IMR-90 (cell line): ENCODE measurements at regions not wholly inside any gene's neighbourhood (a gene's known extent, or its start where the extent isn't known, plus 50 kb on each side); places are given as distances from the start of the nearest gene placed in this dataset.

Experiments used
- ATAC-seq: fragments of 200-7000 bp; cut with Tn5 transposase; 2 replicates; pipeline ENCODE4 v1.9.1; 2020; ENCODE audit warnings: low read depth, mild to moderate bottlenecking, moderate library complexity
- BruUV-seq: library from RNA; stranded (reverse); fragments of 400-500 nt; replicated peaks from 2 replicates; lab custom pipeline; 2021; lab: Mats Ljungman, UMichigan
- CTCF ChIA-PET: fragments of 300-600 bp; formaldehyde crosslinking; extraction: SDS; loops from one replicate; lab custom pipeline; 2021; ENCODE audit warnings: antibody characterized with exemption; lab: Yijun Ruan, JAX
- POLR2A ChIA-PET: fragments of 300-600 bp; sonication (Branson Sonifier 250); formaldehyde crosslinking; loops from one replicate; lab custom pipeline; 2022; ENCODE audit warnings: antibody characterized with exemption; ENCODE audit not compliant: unreplicated experiment; lab: Charles Lee
- DNase-seq: peaks from one replicate; pipeline ENCODE4 v3.0.0; 2013
- H2AFZ ChIP-seq: replicated peaks from 2 replicates; pipeline ENCODE3; 2013; ENCODE audit warnings: low read length, mild to moderate bottlenecking; ENCODE audit not compliant: poor library complexity
- H2AK5ac ChIP-seq: 2 replicates; pipeline ENCODE4 v1.6.1; 2013; ENCODE audit warnings: low read depth, low read length, inconsistent platforms
- H2AK9ac ChIP-seq: replicated peaks from 2 replicates; pipeline ENCODE3; 2013; ENCODE audit warnings: mild to moderate bottlenecking, low read depth, low read length, moderate library complexity; ENCODE audit not compliant: poor library complexity
- H2BK120ac ChIP-seq: 2 replicates; pipeline ENCODE4 v1.6.1; 2013; ENCODE audit warnings: low read depth, low read length, inconsistent platforms
- H2BK15ac ChIP-seq: 3 replicates; pipeline ENCODE4 v1.6.1; 2013; ENCODE audit warnings: low read depth, low read length, inconsistent platforms
- H2BK20ac ChIP-seq: 2 replicates; pipeline ENCODE4 v1.6.1; 2013; ENCODE audit warnings: low read depth, mild to moderate bottlenecking, inconsistent platforms, low read length, moderate library complexity
- H2BK5ac ChIP-seq: 2 replicates; pipeline ENCODE4 v1.6.1; 2013; ENCODE audit warnings: mild to moderate bottlenecking, low read depth, low read length, inconsistent platforms; ENCODE audit not compliant: poor library complexity, severe bottlenecking
- H3K14ac ChIP-seq: replicated peaks from 2 replicates; pipeline ENCODE4 v1.6.1; 2013; ENCODE audit warnings: low read depth, low read length, inconsistent platforms
- H3K18ac ChIP-seq: 2 replicates; pipeline ENCODE4 v1.6.1; 2013; ENCODE audit warnings: low read depth, low read length, control low read depth
- H3K23ac ChIP-seq: 2 replicates; pipeline ENCODE4 v1.6.1; 2013; ENCODE audit warnings: low read depth, low read length, inconsistent platforms
- H3K27ac ChIP-seq: 2 replicates; pipeline ENCODE4 v1.5.1; 2013; ENCODE audit warnings: mild to moderate bottlenecking, control low read depth, low read length; ENCODE audit not compliant: insufficient read depth
- H3K27me3 ChIP-seq: 2 replicates; pipeline ENCODE4 v1.6.1; 2013; ENCODE audit warnings: low read length; ENCODE audit not compliant: control insufficient read depth, insufficient read depth
- H3K36me3 ChIP-seq: 2 replicates; pipeline ENCODE4 v1.6.1; 2013; ENCODE audit warnings: low read length, mixed read lengths; ENCODE audit not compliant: control insufficient read depth, insufficient read depth
- H3K4ac ChIP-seq: 2 replicates; pipeline ENCODE4 v1.6.1; 2013; ENCODE audit warnings: low read depth, low read length, inconsistent platforms
- H3K4me1 ChIP-seq: 2 replicates; pipeline ENCODE4 v1.6.1; 2013; ENCODE audit warnings: low read length, mixed read lengths; ENCODE audit not compliant: control insufficient read depth, insufficient read depth
- H3K4me2 ChIP-seq: 2 replicates; pipeline ENCODE4 v1.6.1; 2013; ENCODE audit warnings: low read depth, mild to moderate bottlenecking, control low read depth, low read length, moderate library complexity
- H3K4me3 ChIP-seq: 2 replicates; pipeline ENCODE4 v1.5.1; 2013; ENCODE audit warnings: low read depth, mild to moderate bottlenecking, control low read depth, low read length, moderate library complexity; ENCODE audit not compliant: insufficient read depth
- H3K56ac ChIP-seq: 2 replicates; pipeline ENCODE4 v1.6.1; 2013; ENCODE audit warnings: low read length, inconsistent platforms; ENCODE audit not compliant: insufficient read depth; ENCODE audit errors: extremely low read depth
- H3K79me1 ChIP-seq, 2 experiments: 2 replicates each; pipeline ENCODE4 v1.6.1; 2013; ENCODE audit warnings: low read length in 2 of 2, inconsistent platforms in 1 of 2, low read depth in 1 of 2
- H3K9ac ChIP-seq: 2 replicates; pipeline ENCODE4 v1.6.1; 2013; ENCODE audit warnings: low read depth, low read length, control low read depth
- H3K9me1 ChIP-seq: 2 replicates; pipeline ENCODE4 v1.6.1; 2013; ENCODE audit warnings: low read length, inconsistent platforms; ENCODE audit not compliant: insufficient read depth
- H3K9me3 ChIP-seq: 2 replicates; pipeline ENCODE4 v1.6.1; 2013; ENCODE audit warnings: low read length; ENCODE audit not compliant: control insufficient read depth, insufficient read depth
- H4K20me1 ChIP-seq: 2 replicates; pipeline ENCODE4 v1.6.1; 2013; ENCODE audit warnings: low read length, inconsistent platforms; ENCODE audit not compliant: insufficient read depth
- H4K5ac ChIP-seq: 2 replicates; pipeline ENCODE4 v1.6.1; 2013; ENCODE audit warnings: mild to moderate bottlenecking, low read depth, low read length, control low read depth
- H4K8ac ChIP-seq, 2 experiments: 2 replicates each; pipeline ENCODE4 v1.6.1; 2013; ENCODE audit warnings: low read depth in 2 of 2, low read length in 2 of 2, control low read depth in 1 of 2, inconsistent platforms in 1 of 2
- H4K91ac ChIP-seq: 2 replicates; pipeline ENCODE4 v1.6.1; 2013; ENCODE audit warnings: low read depth, low read length, inconsistent platforms; ENCODE audit not compliant: insufficient read depth
- BHLHE40 ChIP-seq: fragments of 150-350 bp; IDR thresholded peaks from 2 replicates; pipeline ENCODE4 v1.6.1; 2016; ENCODE audit warnings: mild to moderate bottlenecking, low read depth, low read length
- CEBPB ChIP-seq: IDR thresholded peaks from 2 replicates; pipeline ENCODE4 v1.6.1; 2012; ENCODE audit warnings: low read depth, low read length, improper control_type of control experiment
- CHD1 ChIP-seq: IDR thresholded peaks from 2 replicates; pipeline ENCODE4 v1.6.1; 2012; ENCODE audit warnings: low read depth, low read length, improper control_type of control experiment
- ELK1 ChIP-seq: fragments of 150-350 bp; IDR thresholded peaks from 2 replicates; pipeline ENCODE4 v1.6.1; 2016; ENCODE audit warnings: low read depth, mild to moderate bottlenecking, low read length, moderate library complexity, borderline replicate concordance
- FOS ChIP-seq: fragments of 150-350 bp; IDR thresholded peaks from 2 replicates; pipeline ENCODE4 v1.6.1; 2016; ENCODE audit warnings: low read depth, low read length
- MAFK ChIP-seq: IDR thresholded peaks from 2 replicates; pipeline ENCODE4 v1.6.1; 2012; ENCODE audit warnings: low read depth, low read length, improper control_type of control experiment
- MAZ ChIP-seq: IDR thresholded peaks from 2 replicates; pipeline ENCODE4 v1.6.1; 2012; ENCODE audit warnings: low read depth, mild to moderate bottlenecking, low read length, improper control_type of control experiment, moderate library complexity, borderline replicate concordance
- MXI1 ChIP-seq: IDR thresholded peaks from 2 replicates; pipeline ENCODE4 v1.6.1; 2012; ENCODE audit warnings: low read depth, mild to moderate bottlenecking, low read length, moderate library complexity, borderline replicate concordance
- NFE2L2 ChIP-seq: fragments of 150-350 bp; IDR thresholded peaks from 2 replicates; pipeline ENCODE4 v1.6.1; 2016; ENCODE audit warnings: low read depth, mild to moderate bottlenecking, low read length
- POLR2A ChIP-seq: IDR thresholded peaks from 2 replicates; pipeline ENCODE4 v1.6.1; 2012; ENCODE audit warnings: mild to moderate bottlenecking, low read depth, low read length
- RAD21 ChIP-seq: IDR thresholded peaks from 2 replicates; pipeline ENCODE4 v1.6.1; 2012; ENCODE audit warnings: low read length, improper control_type of control experiment
- RCOR1 ChIP-seq: IDR thresholded peaks from 2 replicates; pipeline ENCODE4 v1.6.1; 2012; ENCODE audit warnings: mild to moderate bottlenecking, low read length, improper control_type of control experiment; ENCODE audit not compliant: insufficient replicate concordance
- RFX5 ChIP-seq: IDR thresholded peaks from 2 replicates; pipeline ENCODE4 v1.8.0; 2012; ENCODE audit warnings: low read depth, mild to moderate bottlenecking, low read length, moderate library complexity
- SMC3 ChIP-seq: fragments of 150-350 bp; IDR thresholded peaks from 2 replicates; pipeline ENCODE4 v1.6.1; 2016; ENCODE audit warnings: low read depth, mild to moderate bottlenecking, antibody characterized with exemption, low read length, moderate library complexity
- WGBS, 2 experiments: methylation state at CpG; one replicate each; pipeline versions ENCODE4 v1.1.5 to v1.1.7; 2013; ENCODE audit warnings: missing lambda C conversion rate in 2 of 2; ENCODE audit not compliant: insufficient read length in 1 of 2; ENCODE audit errors: extremely low coverage in 2 of 2; 5-methylcytosine and 5-hydroxymethylcytosine counted together
- dilution Hi-C: fragments of 300-500 bp; cut with HindIII; formaldehyde crosslinking; loops from one replicate; pipeline ENCODE4 v1.14.3; 2018; ENCODE audit warnings: low sequenced_read_pairs; ENCODE audit not compliant: unreplicated experiment
- in situ Hi-C: fragments of 300-500 bp; cut with MboI; formaldehyde crosslinking; loops from 3 replicates; pipeline ENCODE4 v1.14.3; 2019; ENCODE audit warnings: low sequenced_read_pairs, inconsistent platforms, mixed read lengths
- intact Hi-C: fragments of 100-400 bp; cut with micrococcal nuclease; formaldehyde crosslinking; loops from 2 replicates; pipeline ENCODE4 v1.10.0; 2022
- TF ChIP-seq, protein P1 (sequence below): conservative IDR thresholded peaks from 2 replicates; pipeline ENCODE4 v1.5.1; 2012; ENCODE audit warnings: mild to moderate bottlenecking, low read depth, low read length, improper control_type of control experiment
- TF ChIP-seq, protein P2 (sequence below): fragments of 150-350 bp; IDR thresholded peaks from 2 replicates; pipeline ENCODE4 v1.6.1; 2017; ENCODE audit warnings: mild to moderate bottlenecking, antibody characterized with exemption, low read length, low read depth

- no peak overlapping the region for H3K14ac ChIP-seq
- DNase-seq: no peak
Observed at GRCh38 chr5:1938310-1939000, 55.7 kb upstream of the IRX4 start.

More at GRCh38 chr5:1938310-1939000, 55.7 kb upstream of the IRX4 start:
- H3K18ac ChIP-seq: no peak overlapping the region
- BruUV-seq: no TSS peak
- H3K36me3 ChIP-seq: no peaks in the 10 kb centered on the region
- H3K4me3 ChIP-seq: no peak overlapping the region
- no peak overlapping the region for H3K23ac ChIP-seq
- no peaks in the 10 kb centered on the region for H4K20me1 ChIP-seq
- no peak for ATAC-seq
- H3K9me1 ChIP-seq: no peaks in the 10 kb centered on the region
- no peaks in the 10 kb centered on the region for H3K79me1 ChIP-seq
- H3K4ac ChIP-seq: no peak overlapping the region
- H3K27me3 ChIP-seq: no peaks in the 10 kb centered on the region; the same call in 1 of the 2 replicates
- no peak overlapping the region for H2AK9ac ChIP-seq
- intact Hi-C loops: no loop called here
- CTCF ChIA-PET: no interaction called here
- WGBS, 2 experiments: 43% methylated on average over 4 of the region's 17 CpGs; no CpG with 5 or more reads in 1 of the 2 experiments
- no peak overlapping the region for H3K56ac ChIP-seq
- no peak overlapping the region for H2AK5ac ChIP-seq
- no peak overlapping the region for H2BK15ac ChIP-seq
- no peak for TF ChIP-seq MXI1
- TF ChIP-seq CHD1: no peak
- TF ChIP-seq RFX5: no peak
- TF ChIP-seq SMC3: no peak
- TF ChIP-seq ELK1: no peak
- no peak for TF ChIP-seq MAZ
- TF ChIP-seq, protein P1, sequence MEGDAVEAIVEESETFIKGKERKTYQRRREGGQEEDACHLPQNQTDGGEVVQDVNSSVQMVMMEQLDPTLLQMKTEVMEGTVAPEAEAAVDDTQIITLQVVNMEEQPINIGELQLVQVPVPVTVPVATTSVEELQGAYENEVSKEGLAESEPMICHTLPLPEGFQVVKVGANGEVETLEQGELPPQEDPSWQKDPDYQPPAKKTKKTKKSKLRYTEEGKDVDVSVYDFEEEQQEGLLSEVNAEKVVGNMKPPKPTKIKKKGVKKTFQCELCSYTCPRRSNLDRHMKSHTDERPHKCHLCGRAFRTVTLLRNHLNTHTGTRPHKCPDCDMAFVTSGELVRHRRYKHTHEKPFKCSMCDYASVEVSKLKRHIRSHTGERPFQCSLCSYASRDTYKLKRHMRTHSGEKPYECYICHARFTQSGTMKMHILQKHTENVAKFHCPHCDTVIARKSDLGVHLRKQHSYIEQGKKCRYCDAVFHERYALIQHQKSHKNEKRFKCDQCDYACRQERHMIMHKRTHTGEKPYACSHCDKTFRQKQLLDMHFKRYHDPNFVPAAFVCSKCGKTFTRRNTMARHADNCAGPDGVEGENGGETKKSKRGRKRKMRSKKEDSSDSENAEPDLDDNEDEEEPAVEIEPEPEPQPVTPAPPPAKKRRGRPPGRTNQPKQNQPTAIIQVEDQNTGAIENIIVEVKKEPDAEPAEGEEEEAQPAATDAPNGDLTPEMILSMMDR: no peak
- no peak for TF ChIP-seq MAFK
- TF ChIP-seq BHLHE40: no peak
- no peak for TF ChIP-seq FOS
- TF ChIP-seq CEBPB: no peak
- TF ChIP-seq POLR2A: no peak
- TF ChIP-seq, protein P2, sequence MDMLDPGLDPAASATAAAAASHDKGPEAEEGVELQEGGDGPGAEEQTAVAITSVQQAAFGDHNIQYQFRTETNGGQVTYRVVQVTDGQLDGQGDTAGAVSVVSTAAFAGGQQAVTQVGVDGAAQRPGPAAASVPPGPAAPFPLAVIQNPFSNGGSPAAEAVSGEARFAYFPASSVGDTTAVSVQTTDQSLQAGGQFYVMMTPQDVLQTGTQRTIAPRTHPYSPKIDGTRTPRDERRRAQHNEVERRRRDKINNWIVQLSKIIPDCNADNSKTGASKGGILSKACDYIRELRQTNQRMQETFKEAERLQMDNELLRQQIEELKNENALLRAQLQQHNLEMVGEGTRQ: no peak
- TF ChIP-seq NFE2L2: no peak
- no peak for TF ChIP-seq RAD21
- TF ChIP-seq RCOR1: no peak
- H3K4me1 ChIP-seq: no peaks in the 10 kb centered on the region
- H2AFZ ChIP-seq: no peak overlapping the region
- H4K8ac ChIP-seq: no peak overlapping the region
- no peak overlapping the region for H2BK120ac ChIP-seq
- H3K9me3 ChIP-seq: peaks cover 2% of the 10 kb centered on the region; the same call in 1 of the 2 replicates
- POLR2A ChIA-PET: no interaction called here
- H4K91ac ChIP-seq: no peak overlapping the region
- in situ Hi-C loops: no loop called here
- H2BK5ac ChIP-seq: no peak overlapping the region
- no peak overlapping the region for H3K4me2 ChIP-seq
- no peak overlapping the region for H3K9ac ChIP-seq
- no peak overlapping the region for H2BK20ac ChIP-seq
- H4K5ac ChIP-seq: no peak overlapping the region
- dilution Hi-C loops: no loop called here
- H3K27ac ChIP-seq: no peak overlapping the region
